OCI-LY1 (cell line): ENCODE measurements at regions not wholly inside any gene's neighbourhood (a gene's known extent, or its start where the extent isn't known, plus 50 kb on each side); places are given as distances from the start of the nearest gene placed in this dataset.

ENCODE experiments used
- H2AFZ ChIP-seq: fragments of 200-600 bp; sonication (generic), shearing (Covaris generic); 2 replicates; pipeline ENCODE4 v1.6.0; 2014; ENCODE audit warnings: antibody characterized with exemption, mild to moderate bottlenecking, low read length
- H3F3A ChIP-seq: fragments of 200-600 bp; sonication (generic), shearing (Covaris generic); 2 replicates; pipeline ENCODE4 v1.6.0; 2014; ENCODE audit warnings: mild to moderate bottlenecking, antibody characterized with exemption, low read length, moderate library complexity; ENCODE audit not compliant: insufficient read depth
- H3K27ac ChIP-seq: fragments of 200-600 bp; sonication (generic); 2 replicates; pipeline ENCODE4 v1.5.1; 2014; ENCODE audit warnings: low read length, mixed run types, mild to moderate bottlenecking, low read depth; ENCODE audit not compliant: poor library complexity, severe bottlenecking
- H3K27me3 ChIP-seq: fragments of 200-600 bp; sonication (generic); 2 replicates; pipeline ENCODE4 v1.6.0; 2014; ENCODE audit warnings: antibody characterized with exemption, mild to moderate bottlenecking, low read length, moderate library complexity; ENCODE audit not compliant: insufficient read depth
- H3K36me3 ChIP-seq: fragments of 200-600 bp; sonication (generic); 2 replicates; pipeline ENCODE4 v1.6.1; 2014; ENCODE audit warnings: mild to moderate bottlenecking, antibody characterized with exemption, low read length, moderate library complexity, mixed read lengths; ENCODE audit not compliant: insufficient read depth
- H3K4me1 ChIP-seq: fragments of 200-600 bp; sonication (generic); 2 replicates; pipeline ENCODE4 v1.5.1; 2014; ENCODE audit warnings: mild to moderate bottlenecking, low read length, moderate library complexity; ENCODE audit not compliant: insufficient read depth, severe bottlenecking
- H3K4me2 ChIP-seq: fragments of 200-600 bp; sonication (generic), shearing (Covaris generic); 2 replicates; pipeline ENCODE4 v1.6.1; 2014; ENCODE audit warnings: low read length
- H3K4me3 ChIP-seq: fragments of 200-600 bp; sonication (generic); 2 replicates; pipeline ENCODE4 v1.5.1; 2014; ENCODE audit warnings: low read length, low read depth, mild to moderate bottlenecking, mixed read lengths; ENCODE audit not compliant: poor library complexity, severe bottlenecking
- H3K79me2 ChIP-seq: fragments of 200-600 bp; shearing (Covaris generic); 2 replicates; pipeline ENCODE4 v1.6.1; 2016; ENCODE audit warnings: mixed run types, low read length, mixed read lengths; ENCODE audit not compliant: insufficient read depth
- H3K9ac ChIP-seq: fragments of 200-600 bp; sonication (generic), shearing (Covaris generic); 2 replicates; pipeline ENCODE4 v1.6.1; 2014; ENCODE audit warnings: mild to moderate bottlenecking, low read length, mixed read lengths
- H3K9me2 ChIP-seq: fragments of 200-600 bp; sonication (generic), shearing (Covaris generic); 2 replicates; pipeline ENCODE4 v1.6.1; 2014; ENCODE audit warnings: low read depth, mild to moderate bottlenecking, low read length, mixed read lengths
- H3K9me3 ChIP-seq: fragments of 200-600 bp; shearing (Covaris generic); 2 replicates; pipeline ENCODE4 v1.6.1; 2014; ENCODE audit warnings: low read length, mixed read lengths
- H4K20me1 ChIP-seq: fragments of 200-600 bp; sonication (generic), shearing (Covaris generic); 2 replicates; pipeline ENCODE4 v1.6.0; 2016; ENCODE audit warnings: mild to moderate bottlenecking, low read length; ENCODE audit not compliant: insufficient read depth
- CTCF ChIP-seq: fragments of 200-600 bp; sonication (generic), shearing (Covaris generic); IDR thresholded peaks from 2 replicates; pipeline ENCODE4 v1.5.1; 2017; ENCODE audit warnings: mild to moderate bottlenecking, antibody characterized with exemption, low read length, moderate library complexity, mixed read lengths
- EZH2 ChIP-seq: fragments of 200-600 bp; sonication (generic), shearing (Covaris generic); IDR thresholded peaks from 2 replicates; pipeline ENCODE4 v1.8.0; 2017; ENCODE audit warnings: borderline replicate concordance, mixed run types, mild to moderate bottlenecking, antibody characterized with exemption, low read length, moderate library complexity, mixed read lengths

GRCh38 chr21:25062061-25062460 lies 545.2 kb downstream of the MRPL39 start:
- H3K4me2 ChIP-seq = no peak overlapping the region
- no peaks in the 10 kb centered on the region for H3K4me1 ChIP-seq
- no peaks in the 10 kb centered on the region for H3K79me2 ChIP-seq
- H3K27me3 ChIP-seq = no peaks in the 10 kb centered on the region
- H3K36me3 ChIP-seq = no peaks in the 10 kb centered on the region
- H3F3A ChIP-seq = no peaks in the 10 kb centered on the region
- no peak for TF ChIP-seq CTCF
- no peak overlapping the region for H2AFZ ChIP-seq
- no peaks in the 10 kb centered on the region for H3K9me2 ChIP-seq
- no peaks in the 10 kb centered on the region for H3K9me3 ChIP-seq
- no peak overlapping the region for H3K9ac ChIP-seq
- H3K27ac ChIP-seq = no peak overlapping the region
- H4K20me1 ChIP-seq = no peaks in the 10 kb centered on the region
- H3K4me3 ChIP-seq = no peak overlapping the region

- no peak overlapping the region for H3K9ac ChIP-seq
- H3K79me2 ChIP-seq = no peaks in the 10 kb centered on the region
- H3K9me2 ChIP-seq = no peaks in the 10 kb centered on the region
- no peak overlapping the region for H3K4me2 ChIP-seq
- H4K20me1 ChIP-seq = no peaks in the 10 kb centered on the region
- TF ChIP-seq EZH2 = no peak
- no peak for TF ChIP-seq CTCF
- no peak overlapping the region for H2AFZ ChIP-seq
- H3K4me1 ChIP-seq = no peaks in the 10 kb centered on the region
- no peaks in the 10 kb centered on the region for H3K27me3 ChIP-seq
- no peak overlapping the region for H3K4me3 ChIP-seq
- no peaks in the 10 kb centered on the region for H3K9me3 ChIP-seq
- no peaks in the 10 kb centered on the region for H3K36me3 ChIP-seq
- no peaks in the 10 kb centered on the region for H3F3A ChIP-seq
- no peak overlapping the region for H3K27ac ChIP-seq
These were observed 552.6 kb downstream of the MRPL39 start for GRCh38 chr21:25054689-25055088.

GRCh38 chr21:25039461-25040380 lies 567.6 kb downstream of the MRPL39 start:
- H3K27ac ChIP-seq = no peak overlapping the region
- H3K9me2 ChIP-seq = no peaks in the 10 kb centered on the region
- no peaks in the 10 kb centered on the region for H3K79me2 ChIP-seq
- H3K27me3 ChIP-seq = no peaks in the 10 kb centered on the region
- no peak overlapping the region for H3K9ac ChIP-seq
- no peaks in the 10 kb centered on the region for H3F3A ChIP-seq
- no peak overlapping the region for H3K4me3 ChIP-seq
- no peaks in the 10 kb centered on the region for H3K36me3 ChIP-seq
- H3K9me3 ChIP-seq = no peaks in the 10 kb centered on the region
- TF ChIP-seq CTCF = peak; percentile 25
- no peak for TF ChIP-seq EZH2
- no peaks in the 10 kb centered on the region for H4K20me1 ChIP-seq
- no peak overlapping the region for H2AFZ ChIP-seq
- peak overlapping the region; percentile 24; the same call in 1 of the 2 replicates for H3K4me2 ChIP-seq
- no peaks in the 10 kb centered on the region for H3K4me1 ChIP-seq
